CD1c-positive myeloid dendritic cell (primary cell): ENCODE measurements at regions not wholly inside any gene's neighbourhood (a gene's known extent, or its start where the extent isn't known, plus 50 kb on each side); places are given as distances from the start of the nearest gene placed in this dataset.

Source experiments
- DNase-seq: peaks from one replicate; pipeline ENCODE4 v3.0.0-alpha.2; 2016; ENCODE audit errors: extremely low spot score

GRCh38 chr2:67516899-67517530, 119.9 kb downstream of the ETAA1 start:
- DNase-seq: no peak

- DNase-seq: no peak
Observed at GRCh38 chr2:67522148-67522547, 125.0 kb downstream of the ETAA1 start.

GRCh38 chr2:67524213-67524612, 127.1 kb downstream of the ETAA1 start:
- DNase-seq: no peak

- DNase-seq: no peak
Observed at GRCh38 chr2:67524777-67525176, 127.6 kb downstream of the ETAA1 start.

- no peak for DNase-seq
Observed at GRCh38 chr2:67526283-67526682, 129.2 kb downstream of the ETAA1 start.

- DNase-seq: no peak
Observed at GRCh38 chr2:67528320-67528719, 131.2 kb downstream of the ETAA1 start.

GRCh38 chr2:67532387-67532786, 135.3 kb downstream of the ETAA1 start:
- no peak for DNase-seq

- DNase-seq: no peak
Observed at GRCh38 chr2:67534745-67535144, 137.6 kb downstream of the ETAA1 start.

- DNase-seq: no peak
Observed at GRCh38 chr2:67540962-67541361, 143.8 kb downstream of the ETAA1 start.

- no peak for DNase-seq
Observed at GRCh38 chr2:67544286-67544685, 147.2 kb downstream of the ETAA1 start.

- no peak for DNase-seq
Observed at GRCh38 chr2:67548317-67549201, 151.4 kb downstream of the ETAA1 start.

- no peak for DNase-seq
Observed at GRCh38 chr2:67559156-67559555, 162.0 kb downstream of the ETAA1 start.

- DNase-seq: no peak
Observed at GRCh38 chr2:67560771-67561456, 163.8 kb downstream of the ETAA1 start.

GRCh38 chr2:67561457-67561965, 164.4 kb downstream of the ETAA1 start:
- no peak for DNase-seq

- DNase-seq: no peak
Observed at GRCh38 chr2:67564076-67564475, 166.9 kb downstream of the ETAA1 start.

GRCh38 chr2:67564626-67565025, 167.5 kb downstream of the ETAA1 start:
- DNase-seq: no peak

GRCh38 chr2:67565262-67565661, 168.1 kb downstream of the ETAA1 start:
- DNase-seq: no peak

- no peak for DNase-seq
Observed at GRCh38 chr2:67565761-67566160, 168.6 kb downstream of the ETAA1 start.

- DNase-seq: no peak
Observed at GRCh38 chr2:67566285-67566684, 169.2 kb downstream of the ETAA1 start.

GRCh38 chr2:67566958-67567635, 170.0 kb downstream of the ETAA1 start:
- no peak for DNase-seq

GRCh38 chr2:67567886-67568285, 170.8 kb downstream of the ETAA1 start:
- no peak for DNase-seq

- no peak for DNase-seq
Observed at GRCh38 chr2:67570611-67571010, 173.5 kb downstream of the ETAA1 start.
